22Rv1 (cell line): ENCODE measurements at regions not wholly inside any gene's neighbourhood (a gene's known extent, or its start where the extent isn't known, plus 50 kb on each side); places are given as distances from the start of the nearest gene placed in this dataset.

ENCODE experiments used
- ZFX ChIP-seq: fragments of 450-650 bp; IDR thresholded peaks from 2 replicates; pipeline ENCODE4 v1.6.1; 2017; ENCODE audit warnings: antibody characterized with exemption, borderline replicate concordance
- TF ChIP-seq, protein P1 (sequence below): fragments of 450-650 bp; IDR thresholded peaks from 2 replicates; pipeline ENCODE4 v1.5.1; 2017; ENCODE audit warnings: mild to moderate bottlenecking

DNA sequence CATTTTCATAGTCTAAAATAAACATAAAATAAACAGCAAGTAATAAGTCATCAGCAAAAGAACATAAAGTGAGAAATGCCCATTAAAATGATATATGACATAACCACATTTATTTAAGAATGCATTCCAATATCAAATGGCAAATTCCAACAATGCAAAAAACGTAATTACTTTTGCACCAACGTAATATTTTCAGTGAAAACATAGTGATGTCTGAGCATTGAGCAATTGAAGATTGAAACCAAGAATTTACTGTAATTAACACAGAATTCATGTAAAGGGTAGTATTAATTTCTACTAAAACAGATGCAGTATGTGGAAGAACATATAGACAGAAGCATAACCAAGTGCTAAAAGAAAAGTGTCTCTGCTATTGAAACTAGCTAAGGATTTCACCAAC, 123.0 kb upstream of the TNS3 start:
- TF ChIP-seq, protein P1, sequence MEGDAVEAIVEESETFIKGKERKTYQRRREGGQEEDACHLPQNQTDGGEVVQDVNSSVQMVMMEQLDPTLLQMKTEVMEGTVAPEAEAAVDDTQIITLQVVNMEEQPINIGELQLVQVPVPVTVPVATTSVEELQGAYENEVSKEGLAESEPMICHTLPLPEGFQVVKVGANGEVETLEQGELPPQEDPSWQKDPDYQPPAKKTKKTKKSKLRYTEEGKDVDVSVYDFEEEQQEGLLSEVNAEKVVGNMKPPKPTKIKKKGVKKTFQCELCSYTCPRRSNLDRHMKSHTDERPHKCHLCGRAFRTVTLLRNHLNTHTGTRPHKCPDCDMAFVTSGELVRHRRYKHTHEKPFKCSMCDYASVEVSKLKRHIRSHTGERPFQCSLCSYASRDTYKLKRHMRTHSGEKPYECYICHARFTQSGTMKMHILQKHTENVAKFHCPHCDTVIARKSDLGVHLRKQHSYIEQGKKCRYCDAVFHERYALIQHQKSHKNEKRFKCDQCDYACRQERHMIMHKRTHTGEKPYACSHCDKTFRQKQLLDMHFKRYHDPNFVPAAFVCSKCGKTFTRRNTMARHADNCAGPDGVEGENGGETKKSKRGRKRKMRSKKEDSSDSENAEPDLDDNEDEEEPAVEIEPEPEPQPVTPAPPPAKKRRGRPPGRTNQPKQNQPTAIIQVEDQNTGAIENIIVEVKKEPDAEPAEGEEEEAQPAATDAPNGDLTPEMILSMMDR = no peak
- TF ChIP-seq ZFX = no peak
